GM10266 (cell line): ENCODE measurements at regions not wholly inside any gene's neighbourhood (a gene's known extent, or its start where the extent isn't known, plus 50 kb on each side); places are given as distances from the start of the nearest gene placed in this dataset.

Experiments used
- DNase-seq: peaks from one replicate; pipeline ENCODE4 v3.0.0; 2012; ENCODE audit errors: extremely low spot score
- CTCF ChIP-seq: IDR thresholded peaks from 2 replicates; pipeline ENCODE4 v1.5.1; 2012; ENCODE audit warnings: mild to moderate bottlenecking, low read depth; ENCODE audit not compliant: control insufficient read depth, insufficient read depth; ENCODE audit errors: missing control alignments

GRCh38 chr14:44162197-44162596 lies 344.9 kb downstream of the FSCB start:
- no peak for DNase-seq
- TF ChIP-seq CTCF: no peak

- TF ChIP-seq CTCF: no peak
- no peak for DNase-seq
These were observed 352.2 kb downstream of the FSCB start for GRCh38 chr14:44154874-44155273.

GRCh38 chr14:44154446-44154845 lies 352.6 kb downstream of the FSCB start:
- no peak for DNase-seq
- TF ChIP-seq CTCF: no peak

- DNase-seq: no peak
- no peak for TF ChIP-seq CTCF
These were observed 355.8 kb downstream of the FSCB start for GRCh38 chr14:44151130-44151820.

- TF ChIP-seq CTCF: no peak
- no peak for DNase-seq
These were observed 357.5 kb downstream of the FSCB start for GRCh38 chr14:44149597-44149996.

GRCh38 chr14:44142006-44142405 lies 365.1 kb downstream of the FSCB start:
- no peak for TF ChIP-seq CTCF
- DNase-seq: no peak

- no peak for TF ChIP-seq CTCF
- DNase-seq: no peak
These were observed 371.1 kb downstream of the FSCB start for GRCh38 chr14:44135972-44136371.
